ENCODE measurements at regions not wholly inside any gene's neighbourhood (a gene's known extent, or its start where the extent isn't known, plus 50 kb on each side); places are given as distances from the start of the nearest gene placed in this dataset.
"Not testable (repeated sequence)": the region's sequence is repeated elsewhere in the genome, so short reads cannot be mapped to it uniquely, and the experiment has no call there.

GRCh38 chr6:22140736-22141135 lies 156.1 kb downstream of the PRL start:
- not testable (repeated sequence) for TF ChIP-seq CTCF, POLR2A (IDR thresholded peaks at IDR 0.05)
